Activated T-helper 17 cell treated with anti-CD3 and anti-CD28 coated beads, Interleukin-2, amount 50 U/mL, for 72 hours (primary cell): ENCODE measurements at regions not wholly inside any gene's neighbourhood (a gene's known extent, or its start where the extent isn't known, plus 50 kb on each side); places are given as distances from the start of the nearest gene placed in this dataset.

Source experiments
- ATAC-seq: fragments of 150-1000 bp; cut with Tn5 transposase; replicated peaks from 2 replicates; pipeline ENCODE4 v1.10.0; 2021; ENCODE audit warnings: mild to moderate bottlenecking, moderate library complexity
- H3K27ac Mint-ChIP-seq: one replicate; pipeline ENCODE4 v1.8.0; 2022; ENCODE audit warnings: mixed read lengths
- H3K27me3 Mint-ChIP-seq: one replicate; pipeline ENCODE4 v1.8.0; 2022; ENCODE audit warnings: mixed read lengths
- H3K36me3 Mint-ChIP-seq: one replicate; pipeline ENCODE4 v1.8.0; 2022; ENCODE audit warnings: low read depth, mild to moderate bottlenecking, mixed read lengths
- H3K4me1 Mint-ChIP-seq: one replicate; pipeline ENCODE4 v1.8.0; 2022; ENCODE audit warnings: mixed read lengths
- H3K4me3 Mint-ChIP-seq: one replicate; pipeline ENCODE4 v1.8.0; 2022; ENCODE audit warnings: mild to moderate bottlenecking, mixed read lengths
- H3K9me3 Mint-ChIP-seq: one replicate; pipeline ENCODE4 v1.8.0; 2022; ENCODE audit warnings: mixed read lengths

- H3K4me3 Mint-ChIP-seq, result no peak overlapping the region
- no peaks in the 10 kb centered on the region for H3K9me3 Mint-ChIP-seq
- H3K4me1 Mint-ChIP-seq, result no peaks in the 10 kb centered on the region
- no peak for ATAC-seq
- no peaks in the 10 kb centered on the region for H3K36me3 Mint-ChIP-seq
- peaks cover 41% of the 10 kb centered on the region for H3K27me3 Mint-ChIP-seq
- no peak overlapping the region for H3K27ac Mint-ChIP-seq
Observed at GRCh38 chr20:51085769-51086168, 62.9 kb upstream of the KCNG1 start.

- ATAC-seq, result no peak
- no peak overlapping the region for H3K4me3 Mint-ChIP-seq
- H3K4me1 Mint-ChIP-seq, result no peaks in the 10 kb centered on the region
- peaks cover 33% of the 10 kb centered on the region for H3K27me3 Mint-ChIP-seq
- no peak overlapping the region for H3K27ac Mint-ChIP-seq
- no peaks in the 10 kb centered on the region for H3K36me3 Mint-ChIP-seq
- no peaks in the 10 kb centered on the region for H3K9me3 Mint-ChIP-seq
Observed at GRCh38 chr20:51084593-51085377, 61.9 kb upstream of the KCNG1 start.

- no peak overlapping the region for H3K27ac Mint-ChIP-seq
- no peaks in the 10 kb centered on the region for H3K36me3 Mint-ChIP-seq
- H3K9me3 Mint-ChIP-seq, result no peaks in the 10 kb centered on the region
- no peaks in the 10 kb centered on the region for H3K4me1 Mint-ChIP-seq
- no peak for ATAC-seq
- H3K27me3 Mint-ChIP-seq, result peaks cover 29% of the 10 kb centered on the region
- no peak overlapping the region for H3K4me3 Mint-ChIP-seq
Observed at GRCh38 chr20:51083447-51083846, 60.5 kb upstream of the KCNG1 start.

GRCh38 chr20:51082988-51083387, 60.1 kb upstream of the KCNG1 start:
- ATAC-seq, result no peak
- Mint-ChIP-seq H3K4me3 (no peak overlapping the region), H3K4me1 (no peaks in the 10 kb centered on the region), H3K27me3 (peaks cover 28% of the 10 kb centered on the region), H3K27ac (no peak overlapping the region), H3K36me3 (no peaks in the 10 kb centered on the region), H3K9me3 (no peaks in the 10 kb centered on the region)

- no peaks in the 10 kb centered on the region for H3K9me3 Mint-ChIP-seq
- H3K27ac Mint-ChIP-seq, result no peak overlapping the region
- H3K4me3 Mint-ChIP-seq, result no peak overlapping the region
- H3K36me3 Mint-ChIP-seq, result no peaks in the 10 kb centered on the region
- ATAC-seq, result no peak
- H3K4me1 Mint-ChIP-seq, result no peaks in the 10 kb centered on the region
- peaks cover 35% of the 10 kb centered on the region for H3K27me3 Mint-ChIP-seq
Observed at GRCh38 chr20:51080516-51080915, 57.6 kb upstream of the KCNG1 start.

- Mint-ChIP-seq H3K36me3 (no peaks in the 10 kb centered on the region), H3K9me3 (no peaks in the 10 kb centered on the region), H3K27ac (no peak overlapping the region), H3K4me3 (no peak overlapping the region), H3K27me3 (peaks cover 39% of the 10 kb centered on the region), H3K4me1 (no peaks in the 10 kb centered on the region)
- ATAC-seq, result no peak
Observed at GRCh38 chr20:51079488-51079887, 56.6 kb upstream of the KCNG1 start.

- Mint-ChIP-seq H3K27me3 (peaks cover 34% of the 10 kb centered on the region), H3K36me3 (no peaks in the 10 kb centered on the region), H3K9me3 (no peaks in the 10 kb centered on the region), H3K4me3 (no peak overlapping the region), H3K4me1 (no peaks in the 10 kb centered on the region), H3K27ac (no peak overlapping the region)
- ATAC-seq, result no peak
Observed at GRCh38 chr20:51077686-51078060, 54.8 kb upstream of the KCNG1 start.

GRCh38 chr20:51076786-51077685, 54.1 kb upstream of the KCNG1 start:
- no peak for ATAC-seq
- Mint-ChIP-seq H3K4me1 (no peaks in the 10 kb centered on the region), H3K4me3 (no peak overlapping the region), H3K9me3 (no peaks in the 10 kb centered on the region), H3K27ac (no peak overlapping the region), H3K27me3 (peaks cover 39% of the 10 kb centered on the region), H3K36me3 (no peaks in the 10 kb centered on the region)

- no peak for ATAC-seq
- Mint-ChIP-seq H3K36me3 (no peaks in the 10 kb centered on the region), H3K9me3 (no peaks in the 10 kb centered on the region), H3K4me1 (no peaks in the 10 kb centered on the region), H3K4me3 (no peak overlapping the region), H3K27ac (no peak overlapping the region), H3K27me3 (peaks cover 48% of the 10 kb centered on the region)
Observed at GRCh38 chr20:51074062-51074461, 51.2 kb upstream of the KCNG1 start.
